ENCODE measurements at regions not wholly inside any gene's neighbourhood (a gene's known extent, or its start where the extent isn't known, plus 50 kb on each side); places are given as distances from the start of the nearest gene placed in this dataset.

DNA sequence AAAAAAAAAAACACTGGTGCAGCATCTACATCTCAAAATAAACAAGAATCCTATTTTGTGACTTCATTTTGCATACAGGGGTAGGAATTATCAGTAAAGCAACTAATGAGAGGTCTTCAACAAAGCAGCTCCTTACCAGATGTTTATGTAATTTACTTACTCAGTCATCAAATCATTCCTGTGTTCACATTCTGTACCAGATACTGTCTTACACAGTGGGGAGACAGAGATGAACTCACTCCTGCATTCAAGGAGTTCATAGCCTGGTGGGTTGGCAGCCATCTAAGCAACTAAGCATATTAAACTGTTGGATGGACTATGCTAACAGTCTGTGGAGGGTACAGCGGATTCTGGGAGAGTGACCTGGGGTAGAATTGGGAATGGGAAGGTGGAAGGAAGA, 169.0 kb downstream of the OSR1 start:
- TF ChIP-seq ZNF138 (tag by site-specific recombination; IDR thresholded peaks at IDR 0.05; ENCODE audit: borderline replicate concordance) = no peak
- TF ChIP-seq ZNF24 (tag by site-specific recombination; IDR thresholded peaks at IDR 0.05) = no peak
- no peak for TF ChIP-seq ZNF274 (IDR thresholded peaks at IDR 0.05; ENCODE audit: low read length)
- no peak for TF ChIP-seq ZNF274 (tag by site-specific recombination; IDR thresholded peaks at IDR 0.05; ENCODE audit: borderline replicate concordance)
- TF ChIP-seq ZBTB10 (tag by site-specific recombination; IDR thresholded peaks at IDR 0.05) = no peak
- no peak for TF ChIP-seq ZNF169 (tag by site-specific recombination; IDR thresholded peaks at IDR 0.05)
- TF ChIP-seq CTCF (tag by site-specific recombination; IDR thresholded peaks at IDR 0.05) = no peak

Measured in HEK293 (cell line).